KBM-7 (cell line): ENCODE measurements at regions not wholly inside any gene's neighbourhood (a gene's known extent, or its start where the extent isn't known, plus 50 kb on each side); places are given as distances from the start of the nearest gene placed in this dataset.
"Not testable (repeated sequence)": the region's sequence is repeated elsewhere in the genome, so short reads cannot be mapped to it uniquely, and the experiment has no call there.

Experiments
- DNase-seq: peaks from one replicate; pipeline ENCODE4 v3.0.0-alpha.2; 2015
- in situ Hi-C: fragments of 300-500 bp; cut with MboI; formaldehyde crosslinking; loops from 2 replicates; pipeline ENCODE4 v1.14.3; 2020; ENCODE audit warnings: low sequenced_read_pairs, low pct_unique_long_range_greater_than_20kb, mixed read lengths

GRCh38 chr6:81093051-81093450 is 659.4 kb downstream of the TENT5A start:
- DNase-seq = no peak
- in situ Hi-C loops = no loop called here

- in situ Hi-C loops = no loop called here
- no peak for DNase-seq
These were observed 664.3 kb downstream of the TENT5A start for GRCh38 chr6:81088145-81088544.

- no peak for DNase-seq
- in situ Hi-C loops = no loop called here
These were observed 665.5 kb downstream of the TENT5A start for GRCh38 chr6:81086991-81087390.

- DNase-seq = no peak
- in situ Hi-C loops = no loop called here
These were observed 667.1 kb downstream of the TENT5A start for GRCh38 chr6:81085431-81085790.

- in situ Hi-C loops = no loop called here
- no peak for DNase-seq
These were observed 667.6 kb downstream of the TENT5A start for GRCh38 chr6:81084776-81085430.

GRCh38 chr6:81075974-81076373 is 676.5 kb downstream of the TENT5A start:
- in situ Hi-C loops = no loop called here

GRCh38 chr6:81073318-81073717 is 679.2 kb downstream of the TENT5A start:
- in situ Hi-C loops = no loop called here
- DNase-seq = no peak

More at GRCh38 chr6:81075974-81076373, 676.5 kb downstream of the TENT5A start:
- DNase-seq = peak; percentile 32

- DNase-seq = no peak
- in situ Hi-C loops = no loop called here
These were observed 681.4 kb downstream of the TENT5A start for GRCh38 chr6:81071121-81071520.

GRCh38 chr6:81067057-81067456 is 685.4 kb downstream of the TENT5A start:
- in situ Hi-C loops = no loop called here
- no peak for DNase-seq

GRCh38 chr6:81063891-81064290 is 688.6 kb downstream of the TENT5A start:
- in situ Hi-C loops = no loop called here
- no peak for DNase-seq

GRCh38 chr6:81054036-81054435 is 698.4 kb downstream of the TENT5A start:
- no peak for DNase-seq
- in situ Hi-C loops = no loop called here

GRCh38 chr6:81051952-81052351 is 700.5 kb downstream of the TENT5A start:
- in situ Hi-C loops = no loop called here
- DNase-seq = no peak

- DNase-seq = no peak
- in situ Hi-C loops = no loop called here
These were observed 702.9 kb downstream of the TENT5A start for GRCh38 chr6:81049425-81050042.

- in situ Hi-C loops = no loop called here
- DNase-seq = no peak
These were observed 721.1 kb downstream of the TENT5A start for GRCh38 chr6:81031416-81031815.

- in situ Hi-C loops = no loop called here
- DNase-seq = no peak
These were observed 726.4 kb downstream of the TENT5A start for GRCh38 chr6:81026041-81026553.

GRCh38 chr6:81023709-81024108 is 728.8 kb downstream of the TENT5A start:
- DNase-seq = no peak
- in situ Hi-C loops = no loop called here

- peak; percentile 19 for DNase-seq
These were observed 729.4 kb downstream of the TENT5A start for GRCh38 chr6:81023007-81023582.

GRCh38 chr6:81017586-81017985 is 734.9 kb downstream of the TENT5A start:
- in situ Hi-C loops, DNase-seq: not testable (repeated sequence)

More at GRCh38 chr6:81023007-81023582, 729.4 kb downstream of the TENT5A start:
- in situ Hi-C loops = no loop called here

- in situ Hi-C loops = no loop called here
- no peak for DNase-seq
These were observed 748.6 kb downstream of the TENT5A start for GRCh38 chr6:81003894-81004293.

GRCh38 chr6:81003156-81003555 is 749.3 kb downstream of the TENT5A start:
- DNase-seq = no peak
- in situ Hi-C loops = no loop called here
